Ascending aorta (tissue), 2 donors: ENCODE measurements at regions not wholly inside any gene's neighbourhood (a gene's known extent, or its start where the extent isn't known, plus 50 kb on each side); places are given as distances from the start of the nearest gene placed in this dataset.

ENCODE experiments used
- DNase-seq, 2 donors: peaks; one replicate each; pipeline ENCODE4 v3.0.0-alpha.2; 2019; ENCODE audit warnings: low spot score in 2 of 2
- H3K27ac ChIP-seq, 2 donors: fragments of 200-600 bp; sonication (generic); one replicate each; pipeline ENCODE4 v1.5.1; 2016 to 2017; ENCODE audit warnings: mild to moderate bottlenecking in 1 of 2
- H3K27me3 ChIP-seq: fragments of 200-600 bp; sonication (generic); one replicate; pipeline ENCODE4 v1.5.1; 2017
- H3K36me3 ChIP-seq, 2 donors: fragments of 200-600 bp; sonication (generic); one replicate each; pipeline ENCODE4 v1.5.1; 2016
- H3K4me1 ChIP-seq, 2 donors: fragments of 200-600 bp; sonication (generic); one replicate each; pipeline ENCODE4 v1.5.1; 2016 to 2017; ENCODE audit warnings: mild to moderate bottlenecking in 1 of 2
- H3K4me3 ChIP-seq, 2 donors: fragments of 200-600 bp; sonication (generic); one replicate each; pipeline ENCODE4 v1.5.1; 2016 to 2017; ENCODE audit warnings: mild to moderate bottlenecking in 1 of 2
- H3K9me3 ChIP-seq, 2 donors: fragments of 200-600 bp; sonication (generic); one replicate each; pipeline ENCODE4 v1.5.1; 2016
- CTCF ChIP-seq, 3 experiments: fragments of 200-600 bp in 2 of 3; fragments of 450-650 bp in 1 of 3; sonication (generic) in 2 of 3; IDR thresholded peaks; one replicate each; pipeline ENCODE4 v1.5.1; 2016 to 2019; ENCODE audit warnings: antibody characterized with exemption in 3 of 3, mild to moderate bottlenecking in 1 of 3, moderate library complexity in 1 of 3
- intact Hi-C: fragments of 100-400 bp; cut with DNase I; formaldehyde crosslinking; loops from one replicate; pipeline ENCODE4 v1.15.1; 2023

GRCh38 chr22:44555046-44555445, 57.0 kb upstream of the RTL6 start:
- H3K9me3 ChIP-seq, result no peaks in the 10 kb centered on the region
- DNase-seq, result no peak
- no peaks in the 10 kb centered on the region for H3K27me3 ChIP-seq
- no peak for TF ChIP-seq CTCF (IDR thresholded peaks at IDR 0.05)
- no peaks in the 10 kb centered on the region for H3K4me1 ChIP-seq
- no peak overlapping the region for H3K4me3 ChIP-seq
- H3K36me3 ChIP-seq, result no peaks in the 10 kb centered on the region
- no peak overlapping the region for H3K27ac ChIP-seq
- intact Hi-C loops, result no loop called here

- H3K4me3 ChIP-seq, result no peak overlapping the region
- intact Hi-C loops, result no loop called here
- H3K27ac ChIP-seq, result no peak overlapping the region
- no peaks in the 10 kb centered on the region for H3K4me1 ChIP-seq
- H3K27me3 ChIP-seq, result no peaks in the 10 kb centered on the region
- TF ChIP-seq CTCF (IDR thresholded peaks at IDR 0.05), result no peak
- no peaks in the 10 kb centered on the region for H3K9me3 ChIP-seq
- DNase-seq, result peak in 1 of 2 donors; percentile 7
- H3K36me3 ChIP-seq, result no peaks in the 10 kb centered on the region
Observed at GRCh38 chr22:44554411-44554810, 56.4 kb upstream of the RTL6 start.

- Histone ChIP-seq H3K27ac (no peak overlapping the region), H3K4me3 (no peak overlapping the region), H3K4me1 (no peaks in the 10 kb centered on the region), H3K27me3 (no peaks in the 10 kb centered on the region), H3K36me3 (no peaks in the 10 kb centered on the region), H3K9me3 (no peaks in the 10 kb centered on the region)
- peak in 1 of 2 donors; percentile 46 for DNase-seq
- intact Hi-C loops, result no loop called here
- no peak for TF ChIP-seq CTCF (IDR thresholded peaks at IDR 0.05)
Observed at GRCh38 chr22:44550711-44551491, 52.9 kb upstream of the RTL6 start.

GRCh38 chr22:44549701-44550100, 51.7 kb upstream of the RTL6 start:
- Histone ChIP-seq H3K36me3 (no peaks in the 10 kb centered on the region), H3K4me1 (no peaks in the 10 kb centered on the region), H3K27me3 (no peaks in the 10 kb centered on the region), H3K27ac (no peak overlapping the region), H3K4me3 (no peak overlapping the region), H3K9me3 (no peaks in the 10 kb centered on the region)
- intact Hi-C loops, result no loop called here
- TF ChIP-seq CTCF (IDR thresholded peaks at IDR 0.05), result no peak
- DNase-seq, result peak in 1 of 2 donors; percentile 33

GRCh38 chr22:44548981-44549380, 50.9 kb upstream of the RTL6 start:
- peak in 1 of 2 donors; percentile 39 for DNase-seq
- no peak overlapping the region for H3K27ac ChIP-seq
- H3K9me3 ChIP-seq, result no peaks in the 10 kb centered on the region
- H3K4me1 ChIP-seq, result no peaks in the 10 kb centered on the region
- no peak overlapping the region for H3K4me3 ChIP-seq
- intact Hi-C loops, result no loop called here
- no peaks in the 10 kb centered on the region for H3K36me3 ChIP-seq
- no peaks in the 10 kb centered on the region for H3K27me3 ChIP-seq
- TF ChIP-seq CTCF (IDR thresholded peaks at IDR 0.05), result no peak
